HG03354 (cell line): ENCODE measurements at regions not wholly inside any gene's neighbourhood (a gene's known extent, or its start where the extent isn't known, plus 50 kb on each side); places are given as distances from the start of the nearest gene placed in this dataset.

Experiments used
- ATAC-seq: cut with Tn5 transposase; IDR thresholded peaks from one replicate; pipeline ENCODE4 v1.9.1; 2021; ENCODE audit warnings: mild to moderate bottlenecking; ENCODE audit not compliant: unreplicated experiment, poor library complexity, severe bottlenecking

- ATAC-seq = no peak
Observed at GRCh38 chr2:203812294-203813221, 55.0 kb upstream of the CTLA4 start.

GRCh38 chr2:203813684-203814083 is 53.9 kb upstream of the CTLA4 start:
- ATAC-seq = no peak

GRCh38 chr2:203814661-203815540 is 52.7 kb upstream of the CTLA4 start:
- peak; percentile 82 for ATAC-seq

GRCh38 chr2:203815541-203815898 is 52.1 kb upstream of the CTLA4 start:
- no peak for ATAC-seq

- ATAC-seq = no peak
Observed at GRCh38 chr2:203817147-203817546, 50.4 kb upstream of the CTLA4 start.
